ENCODE measurements at regions not wholly inside any gene's neighbourhood (a gene's known extent, or its start where the extent isn't known, plus 50 kb on each side); places are given as distances from the start of the nearest gene placed in this dataset.

DNA sequence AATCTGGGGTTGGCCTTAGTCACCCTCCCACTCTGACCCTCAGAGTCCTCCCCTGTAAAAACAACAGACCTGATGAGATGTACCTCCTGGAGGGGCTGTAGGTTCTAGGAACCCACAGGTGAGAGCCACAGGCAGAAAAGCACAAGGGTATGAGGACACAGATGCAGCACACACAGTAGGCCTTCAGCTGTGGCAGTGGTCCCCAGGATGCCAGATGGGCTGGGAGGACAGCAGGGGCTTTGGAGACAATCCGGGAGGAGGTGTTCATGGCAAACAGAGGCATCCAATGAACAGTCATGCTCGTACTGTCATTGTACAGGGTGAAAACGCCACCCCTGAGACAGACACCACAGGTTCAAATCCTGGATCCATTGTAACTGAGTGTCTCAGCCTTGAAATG, 463.1 kb downstream of the MATN1 start:
- TF ChIP-seq, protein P1, sequence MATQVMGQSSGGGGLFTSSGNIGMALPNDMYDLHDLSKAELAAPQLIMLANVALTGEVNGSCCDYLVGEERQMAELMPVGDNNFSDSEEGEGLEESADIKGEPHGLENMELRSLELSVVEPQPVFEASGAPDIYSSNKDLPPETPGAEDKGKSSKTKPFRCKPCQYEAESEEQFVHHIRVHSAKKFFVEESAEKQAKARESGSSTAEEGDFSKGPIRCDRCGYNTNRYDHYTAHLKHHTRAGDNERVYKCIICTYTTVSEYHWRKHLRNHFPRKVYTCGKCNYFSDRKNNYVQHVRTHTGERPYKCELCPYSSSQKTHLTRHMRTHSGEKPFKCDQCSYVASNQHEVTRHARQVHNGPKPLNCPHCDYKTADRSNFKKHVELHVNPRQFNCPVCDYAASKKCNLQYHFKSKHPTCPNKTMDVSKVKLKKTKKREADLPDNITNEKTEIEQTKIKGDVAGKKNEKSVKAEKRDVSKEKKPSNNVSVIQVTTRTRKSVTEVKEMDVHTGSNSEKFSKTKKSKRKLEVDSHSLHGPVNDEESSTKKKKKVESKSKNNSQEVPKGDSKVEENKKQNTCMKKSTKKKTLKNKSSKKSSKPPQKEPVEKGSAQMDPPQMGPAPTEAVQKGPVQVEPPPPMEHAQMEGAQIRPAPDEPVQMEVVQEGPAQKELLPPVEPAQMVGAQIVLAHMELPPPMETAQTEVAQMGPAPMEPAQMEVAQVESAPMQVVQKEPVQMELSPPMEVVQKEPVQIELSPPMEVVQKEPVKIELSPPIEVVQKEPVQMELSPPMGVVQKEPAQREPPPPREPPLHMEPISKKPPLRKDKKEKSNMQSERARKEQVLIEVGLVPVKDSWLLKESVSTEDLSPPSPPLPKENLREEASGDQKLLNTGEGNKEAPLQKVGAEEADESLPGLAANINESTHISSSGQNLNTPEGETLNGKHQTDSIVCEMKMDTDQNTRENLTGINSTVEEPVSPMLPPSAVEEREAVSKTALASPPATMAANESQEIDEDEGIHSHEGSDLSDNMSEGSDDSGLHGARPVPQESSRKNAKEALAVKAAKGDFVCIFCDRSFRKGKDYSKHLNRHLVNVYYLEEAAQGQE (IDR thresholded peaks at IDR 0.05; ENCODE audit: low read depth), result no peak
- no peak for TF ChIP-seq EZH2 (IDR thresholded peaks at IDR 0.05)
- TF ChIP-seq, protein P2, sequence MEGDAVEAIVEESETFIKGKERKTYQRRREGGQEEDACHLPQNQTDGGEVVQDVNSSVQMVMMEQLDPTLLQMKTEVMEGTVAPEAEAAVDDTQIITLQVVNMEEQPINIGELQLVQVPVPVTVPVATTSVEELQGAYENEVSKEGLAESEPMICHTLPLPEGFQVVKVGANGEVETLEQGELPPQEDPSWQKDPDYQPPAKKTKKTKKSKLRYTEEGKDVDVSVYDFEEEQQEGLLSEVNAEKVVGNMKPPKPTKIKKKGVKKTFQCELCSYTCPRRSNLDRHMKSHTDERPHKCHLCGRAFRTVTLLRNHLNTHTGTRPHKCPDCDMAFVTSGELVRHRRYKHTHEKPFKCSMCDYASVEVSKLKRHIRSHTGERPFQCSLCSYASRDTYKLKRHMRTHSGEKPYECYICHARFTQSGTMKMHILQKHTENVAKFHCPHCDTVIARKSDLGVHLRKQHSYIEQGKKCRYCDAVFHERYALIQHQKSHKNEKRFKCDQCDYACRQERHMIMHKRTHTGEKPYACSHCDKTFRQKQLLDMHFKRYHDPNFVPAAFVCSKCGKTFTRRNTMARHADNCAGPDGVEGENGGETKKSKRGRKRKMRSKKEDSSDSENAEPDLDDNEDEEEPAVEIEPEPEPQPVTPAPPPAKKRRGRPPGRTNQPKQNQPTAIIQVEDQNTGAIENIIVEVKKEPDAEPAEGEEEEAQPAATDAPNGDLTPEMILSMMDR (IDR thresholded peaks at IDR 0.05 in 2 of 3, conservative IDR thresholded peaks at IDR 0.05 in 1 of 3; ENCODE audit: borderline replicate concordance in 1 of 3, insufficient read depth in 1 of 3, low read depth in 2 of 3, low read length in 2 of 3), result no peak
- TF ChIP-seq ELF1 (IDR thresholded peaks at IDR 0.05; ENCODE audit: borderline replicate concordance, low read depth), result no peak
- TF ChIP-seq, protein P3, sequence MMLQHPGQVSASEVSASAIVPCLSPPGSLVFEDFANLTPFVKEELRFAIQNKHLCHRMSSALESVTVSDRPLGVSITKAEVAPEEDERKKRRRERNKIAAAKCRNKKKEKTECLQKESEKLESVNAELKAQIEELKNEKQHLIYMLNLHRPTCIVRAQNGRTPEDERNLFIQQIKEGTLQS (IDR thresholded peaks at IDR 0.05), result no peak
- TF ChIP-seq, protein P4, sequence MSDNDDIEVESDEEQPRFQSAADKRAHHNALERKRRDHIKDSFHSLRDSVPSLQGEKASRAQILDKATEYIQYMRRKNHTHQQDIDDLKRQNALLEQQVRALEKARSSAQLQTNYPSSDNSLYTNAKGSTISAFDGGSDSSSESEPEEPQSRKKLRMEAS (IDR thresholded peaks at IDR 0.05), result no peak

Measured in HCT116 (cell line).